ENCODE measurements at regions not wholly inside any gene's neighbourhood (a gene's known extent, or its start where the extent isn't known, plus 50 kb on each side); places are given as distances from the start of the nearest gene placed in this dataset.

DNA sequence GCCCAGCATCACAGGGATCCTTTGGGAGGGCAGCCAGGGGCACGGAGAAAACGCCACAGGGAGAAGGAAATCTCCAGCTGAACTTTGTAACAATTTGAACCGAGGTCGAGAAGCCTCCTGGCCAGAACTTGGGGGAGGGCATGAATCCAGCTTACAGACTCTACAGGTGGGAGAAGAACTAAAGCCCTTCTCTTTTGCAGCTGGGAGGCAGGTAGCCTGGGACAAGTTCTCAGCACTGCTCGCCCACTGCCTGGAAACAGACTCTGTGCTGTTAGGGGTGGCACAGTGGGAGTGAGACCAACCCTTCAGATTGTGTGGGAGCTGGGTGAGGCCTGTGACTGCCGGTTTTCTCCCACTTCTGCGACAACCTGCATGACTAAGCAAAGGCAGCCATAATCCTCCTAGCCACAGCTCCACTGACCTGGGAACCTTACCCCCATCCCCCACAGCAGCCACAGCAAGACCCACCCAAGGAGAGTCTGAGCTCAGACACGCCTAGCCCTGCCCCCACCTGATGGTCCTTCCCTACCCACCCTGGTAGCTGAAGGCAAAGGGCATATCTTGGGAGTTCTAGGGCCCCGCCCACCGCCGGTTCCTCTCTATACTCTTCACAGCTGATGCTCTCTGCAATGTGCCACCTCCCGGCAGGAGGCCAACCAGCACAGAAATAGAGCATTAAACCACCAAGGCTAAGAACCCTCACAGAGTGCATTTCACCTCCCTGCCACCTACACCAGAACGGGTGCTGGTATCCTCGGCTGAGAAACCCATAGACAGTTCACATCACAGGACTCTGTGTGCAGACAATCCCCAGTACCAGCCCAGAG lies 136.0 kb upstream of the SIX2 start:
- DNase-seq (ENCODE audit: low read depth), result no peak

DNA sequence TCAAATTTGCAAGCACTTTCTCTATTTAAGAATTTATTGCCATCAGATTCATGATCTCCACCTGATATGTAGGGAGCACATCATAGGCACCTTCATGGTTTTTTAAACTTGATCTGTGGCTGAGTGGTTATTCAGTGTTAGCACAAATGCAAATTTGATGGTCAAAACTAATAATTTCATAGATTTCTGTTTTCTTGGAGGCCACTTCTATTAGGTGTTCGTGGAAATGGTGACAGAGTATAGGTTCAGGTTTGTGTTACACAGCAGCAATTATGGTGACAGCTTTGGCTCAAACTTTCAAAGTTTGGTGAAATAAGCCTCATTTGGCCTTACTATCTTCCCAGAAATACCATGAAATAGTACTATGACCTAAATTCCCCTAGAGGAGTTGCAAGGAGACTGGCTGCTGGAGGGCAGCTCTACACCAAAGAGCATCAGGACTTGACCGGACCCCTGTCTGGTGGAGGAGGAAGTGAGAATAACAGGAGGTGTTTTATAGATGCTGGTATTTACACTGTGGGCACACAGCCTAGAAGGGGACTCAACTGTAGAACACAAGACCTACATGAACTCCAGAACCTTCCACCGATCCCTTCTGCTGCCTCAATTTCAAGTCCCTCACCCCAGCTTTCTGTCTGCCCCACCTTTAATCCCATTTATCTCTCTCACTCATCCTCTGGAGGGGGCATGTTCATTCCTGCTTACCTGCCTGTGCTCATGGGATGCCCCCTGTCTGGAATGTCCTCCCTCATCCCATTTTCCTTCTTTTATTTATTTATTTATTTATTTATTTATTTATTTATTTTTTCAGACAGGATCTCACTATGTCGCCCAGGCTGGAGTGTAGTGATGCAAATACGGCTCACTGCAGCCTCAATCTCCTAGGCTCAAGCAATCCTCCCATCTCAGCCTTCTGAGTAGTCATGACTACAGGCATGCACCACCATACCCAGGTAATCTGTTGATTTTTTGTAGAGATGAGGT lies 132.9 kb upstream of the SIX2 start:
- DNase-seq (ENCODE audit: low read depth), result no peak

DNA sequence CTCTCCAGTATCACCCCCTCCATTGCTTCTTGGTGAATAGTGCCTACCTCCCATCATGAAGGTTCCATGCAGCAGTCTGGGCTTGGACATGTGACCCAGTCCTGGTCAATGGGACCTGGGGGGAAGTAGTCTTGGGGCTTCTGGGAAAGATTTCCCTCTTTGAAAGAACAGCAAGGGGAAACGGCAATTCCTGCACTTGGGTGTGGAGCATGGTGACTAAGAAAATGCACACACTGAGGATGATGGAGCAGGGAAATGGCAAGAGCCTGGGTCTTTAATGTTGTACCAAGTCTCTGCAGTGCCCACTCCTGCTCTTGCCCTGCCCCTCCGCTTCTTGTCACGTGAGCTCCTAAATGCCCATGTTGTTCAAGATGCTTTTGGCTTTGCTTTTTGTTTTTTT lies 131.4 kb upstream of the SIX2 start:
- DNase-seq (ENCODE audit: low read depth), result no peak

DNA sequence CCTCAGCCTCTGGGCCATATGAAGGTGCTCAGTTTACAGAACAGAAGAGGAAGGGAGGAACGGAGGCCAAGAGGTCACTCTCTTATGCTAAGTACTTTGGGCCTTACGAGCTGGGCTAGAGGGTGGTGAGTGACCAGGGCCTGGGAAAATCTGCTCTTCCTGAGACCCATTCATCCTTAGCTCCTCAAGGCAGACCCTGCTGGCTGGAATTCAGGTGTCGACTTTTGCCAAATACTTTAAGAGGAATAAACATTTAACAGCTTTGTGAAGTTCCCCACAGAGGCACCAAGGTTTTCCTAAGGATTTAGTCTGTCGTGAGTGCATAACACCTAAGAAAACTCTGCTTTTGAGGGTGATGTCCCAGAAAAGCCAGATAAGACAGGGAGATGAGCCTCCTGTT lies 129.7 kb upstream of the SIX2 start:
- DNase-seq (ENCODE audit: low read depth), result no peak

DNA sequence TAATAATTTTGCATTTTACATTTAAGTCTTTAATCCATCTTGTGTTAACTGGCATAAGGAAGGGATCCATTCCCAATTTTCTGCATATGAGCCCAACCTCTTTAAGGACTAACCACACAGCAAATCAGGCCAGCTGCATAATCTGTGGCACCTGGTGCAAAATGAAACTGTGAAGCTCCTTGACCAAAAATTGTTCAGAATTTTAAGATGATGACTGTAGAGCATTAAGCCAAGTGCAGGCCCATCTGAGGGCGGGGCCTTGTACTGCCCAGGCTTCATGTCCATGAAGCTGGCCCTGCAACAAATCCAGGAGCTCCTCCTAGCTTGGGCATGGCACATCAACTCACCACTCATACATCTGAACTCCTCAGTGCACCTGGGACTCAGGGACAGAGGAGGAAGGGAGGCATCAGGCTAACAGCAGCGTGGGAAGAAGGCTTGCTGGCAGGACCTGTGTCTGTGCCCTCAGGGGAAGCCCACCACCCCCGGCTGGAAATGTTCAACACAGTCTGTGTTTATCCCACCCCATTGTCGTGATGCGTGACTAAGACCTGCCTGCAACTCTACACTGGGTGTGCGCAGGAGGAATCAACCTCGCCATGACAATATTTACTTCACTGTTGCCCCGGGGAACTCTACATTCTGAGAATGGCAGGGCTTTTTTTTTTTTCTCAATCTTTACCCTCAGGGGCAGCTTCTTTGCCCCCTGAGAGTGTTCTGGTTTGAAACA lies 128.9 kb upstream of the SIX2 start:
- no peak for DNase-seq (ENCODE audit: low read depth)

DNA sequence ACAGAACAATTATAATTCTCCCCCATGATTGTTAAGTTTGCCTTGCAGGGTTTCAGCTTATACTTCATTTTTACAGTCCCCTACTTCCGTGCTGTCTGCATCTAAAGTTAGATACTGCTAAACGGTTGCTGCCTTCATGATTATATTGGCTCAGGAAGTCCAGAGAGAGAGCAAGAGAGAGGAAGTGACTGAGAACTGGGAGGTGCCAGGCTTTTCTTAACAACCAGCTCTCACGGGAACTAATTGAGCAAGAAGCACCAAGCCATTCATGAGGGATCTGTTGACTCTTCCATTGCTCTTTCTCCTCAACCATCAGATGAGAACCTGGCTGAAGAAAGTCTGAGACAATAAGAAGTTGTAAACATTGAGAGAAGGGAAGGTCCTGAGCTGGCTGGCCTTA lies 125.5 kb upstream of the SIX2 start:
- DNase-seq (ENCODE audit: low read depth), result no peak

DNA sequence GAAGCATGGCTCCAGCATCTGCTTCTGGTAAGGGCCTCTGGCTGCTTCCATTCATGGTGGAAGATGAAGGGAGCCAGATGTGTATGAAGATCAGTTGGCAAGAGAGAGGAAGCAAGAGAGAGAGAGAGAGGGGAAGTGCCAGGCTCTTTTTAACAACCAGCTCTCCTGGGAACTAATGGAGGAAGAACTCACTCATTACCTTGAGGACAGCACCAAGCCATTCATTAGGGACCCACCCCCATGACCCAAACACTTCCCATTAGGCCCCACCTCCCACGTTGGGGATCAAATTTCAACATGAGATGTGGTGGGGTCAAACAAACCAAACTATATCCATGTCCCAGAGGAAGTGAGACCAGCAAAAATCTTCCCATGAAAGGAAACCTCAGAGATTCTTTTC lies 124.8 kb upstream of the SIX2 start:
- DNase-seq (ENCODE audit: low read depth), result no peak

DNA sequence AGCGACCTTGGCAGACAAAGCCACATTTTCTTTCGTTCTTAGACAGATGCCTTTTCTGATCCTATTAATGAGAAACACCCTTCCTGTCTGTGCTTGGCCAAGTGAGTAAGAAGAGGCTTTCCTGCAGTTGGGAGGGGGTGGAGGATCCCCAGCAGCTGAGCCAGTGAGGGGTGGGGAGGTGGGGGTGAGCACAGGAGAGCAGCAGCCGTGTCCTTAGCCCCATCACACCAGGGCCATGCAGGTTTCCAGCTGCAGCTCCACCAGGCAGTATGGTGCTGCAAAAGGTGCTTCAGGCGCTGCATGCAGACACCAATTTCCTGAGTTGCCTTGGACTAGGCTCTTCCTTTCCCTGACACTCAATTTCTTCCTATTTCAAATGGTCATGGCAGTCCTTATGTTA lies 123.3 kb upstream of the SIX2 start:
- no peak for DNase-seq (ENCODE audit: low read depth)

DNA sequence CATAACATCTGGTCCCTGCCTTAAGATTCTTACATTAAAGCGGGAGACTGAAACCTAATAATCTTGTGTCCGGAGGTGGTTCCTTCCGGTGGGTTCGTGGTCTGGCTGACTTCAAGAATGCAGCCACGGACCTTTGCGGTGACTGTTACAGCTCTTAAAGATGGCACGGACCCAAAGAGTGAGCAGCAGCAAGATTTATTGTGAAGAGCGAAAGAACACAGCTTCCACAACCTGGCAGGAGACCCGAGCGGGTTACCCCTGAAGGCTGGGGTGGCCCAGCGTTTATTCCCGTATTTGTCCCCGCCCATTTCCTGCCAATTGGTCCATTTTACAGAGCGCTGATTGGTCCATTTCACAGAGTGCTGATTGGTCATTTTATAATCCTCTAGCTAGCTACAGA lies 122.3 kb upstream of the SIX2 start:
- no peak for DNase-seq (ENCODE audit: low read depth)

DNA sequence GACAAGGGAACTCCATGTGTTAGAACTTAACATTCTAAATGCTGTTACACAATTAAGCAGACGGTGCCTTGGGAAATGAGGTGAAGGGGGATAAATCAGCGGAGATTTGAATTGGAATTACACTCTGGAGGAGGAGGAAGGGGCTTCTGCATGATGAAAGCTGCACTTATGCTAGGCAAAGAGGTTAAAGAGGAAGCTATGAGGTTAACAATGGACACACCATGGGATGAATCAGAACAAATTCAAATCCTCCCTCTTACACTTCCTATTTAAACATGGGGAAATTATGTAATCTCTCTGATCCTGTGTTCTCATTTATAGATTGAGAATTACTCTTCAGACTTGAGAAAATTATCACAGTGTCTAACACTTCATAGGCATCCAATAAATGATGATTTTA lies 121.5 kb upstream of the SIX2 start:
- DNase-seq (ENCODE audit: low read depth), result no peak

DNA sequence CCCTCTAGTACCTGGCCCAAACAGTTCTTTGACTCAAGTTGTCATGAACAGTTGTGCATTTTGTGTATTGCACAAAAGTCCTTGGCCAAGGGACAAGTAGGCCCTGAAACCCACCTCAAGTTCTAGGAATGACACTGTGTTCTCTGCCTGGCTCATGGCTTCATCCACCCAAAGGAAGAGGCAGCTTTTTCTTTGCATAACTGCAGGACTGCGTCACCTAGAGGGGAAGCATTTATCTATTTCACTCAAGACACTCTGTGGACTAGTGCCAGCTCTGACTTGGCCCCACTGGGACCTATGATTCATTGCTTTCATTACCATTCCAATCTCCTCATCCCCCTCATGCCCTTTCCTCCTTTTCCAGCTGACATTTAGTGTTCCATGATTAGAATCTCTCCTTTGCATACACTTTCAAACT lies 119.3 kb upstream of the SIX2 start:
- DNase-seq (ENCODE audit: low read depth), result peak; percentile 2

DNA sequence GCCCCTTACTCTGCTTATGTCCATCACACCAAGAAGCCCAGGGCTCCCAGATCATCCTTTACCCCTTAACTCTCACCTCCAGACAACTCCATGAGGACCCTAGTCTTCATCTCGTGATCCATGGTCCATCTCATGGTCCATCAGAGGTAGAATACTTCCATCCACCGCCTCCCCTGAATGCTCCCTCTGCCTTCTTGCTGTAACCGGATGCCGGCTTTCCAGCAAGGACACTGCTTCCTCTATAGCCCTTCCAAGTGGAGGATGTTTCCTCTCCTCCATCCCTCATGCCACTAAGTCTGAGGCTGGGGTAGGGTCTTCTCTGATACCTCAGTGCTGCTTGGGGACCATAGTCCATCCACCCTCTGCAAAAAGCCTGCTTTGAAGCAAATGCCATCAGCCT lies 118.6 kb upstream of the SIX2 start:
- DNase-seq (ENCODE audit: low read depth), result no peak

DNA sequence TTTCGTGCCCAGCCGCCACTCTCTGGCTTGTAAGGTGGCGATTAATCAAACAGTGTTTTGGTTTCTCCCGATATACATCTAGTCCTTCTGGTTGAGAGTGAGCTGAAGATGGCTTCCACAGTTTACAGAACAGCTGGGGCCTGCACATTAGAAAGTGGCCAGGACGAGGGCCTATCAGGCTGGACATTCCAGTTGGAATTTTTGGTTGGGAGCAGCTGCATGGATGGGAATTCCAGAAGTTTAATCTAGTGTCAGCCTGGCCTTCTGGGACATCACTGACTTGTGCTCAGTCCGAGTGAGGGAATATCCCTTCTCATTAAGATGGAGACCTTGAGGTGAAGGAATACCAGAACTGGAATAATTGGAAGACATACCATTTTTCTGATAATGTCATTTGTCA lies 118.1 kb upstream of the SIX2 start:
- DNase-seq (ENCODE audit: low read depth), result no peak

DNA sequence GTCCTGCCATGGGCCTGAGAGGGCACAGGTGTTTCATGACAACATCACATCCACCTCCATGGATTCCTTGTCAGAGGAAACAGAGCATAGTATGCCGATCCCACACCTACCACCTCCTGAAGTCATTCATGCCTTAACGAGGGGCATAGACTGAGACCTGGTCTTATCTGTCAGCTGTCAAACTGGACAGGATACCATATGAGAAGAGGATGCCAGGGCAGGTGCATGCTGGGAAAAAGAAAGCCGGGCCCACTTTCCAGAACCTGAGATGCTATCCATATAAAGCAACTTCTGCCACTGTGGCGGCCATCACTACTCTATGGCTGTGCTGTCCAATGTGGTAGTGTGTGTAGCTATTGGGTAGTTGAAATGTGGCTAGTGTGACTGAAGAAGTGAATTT lies 116.0 kb upstream of the SIX2 start:
- DNase-seq (ENCODE audit: low read depth), result no peak

DNA sequence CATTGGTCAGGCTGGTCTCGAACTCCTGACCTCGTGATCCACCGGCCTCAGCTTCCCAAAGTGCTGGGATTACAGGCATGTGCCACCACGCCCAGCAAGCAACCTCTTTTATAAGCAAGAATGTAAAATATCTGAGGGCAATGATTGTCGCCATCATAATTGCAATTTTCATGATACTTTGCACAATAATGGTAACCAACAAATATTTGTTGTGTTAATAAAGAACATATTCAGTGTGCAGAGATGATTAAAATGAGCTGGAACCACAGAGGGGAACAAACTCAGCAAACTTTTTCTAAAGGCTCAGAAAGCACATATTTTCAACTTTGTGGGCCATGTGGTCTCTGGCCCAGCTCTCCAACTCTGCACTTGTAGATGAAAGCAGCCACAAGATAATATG lies 115.2 kb upstream of the SIX2 start:
- no peak for DNase-seq (ENCODE audit: low read depth)

DNA sequence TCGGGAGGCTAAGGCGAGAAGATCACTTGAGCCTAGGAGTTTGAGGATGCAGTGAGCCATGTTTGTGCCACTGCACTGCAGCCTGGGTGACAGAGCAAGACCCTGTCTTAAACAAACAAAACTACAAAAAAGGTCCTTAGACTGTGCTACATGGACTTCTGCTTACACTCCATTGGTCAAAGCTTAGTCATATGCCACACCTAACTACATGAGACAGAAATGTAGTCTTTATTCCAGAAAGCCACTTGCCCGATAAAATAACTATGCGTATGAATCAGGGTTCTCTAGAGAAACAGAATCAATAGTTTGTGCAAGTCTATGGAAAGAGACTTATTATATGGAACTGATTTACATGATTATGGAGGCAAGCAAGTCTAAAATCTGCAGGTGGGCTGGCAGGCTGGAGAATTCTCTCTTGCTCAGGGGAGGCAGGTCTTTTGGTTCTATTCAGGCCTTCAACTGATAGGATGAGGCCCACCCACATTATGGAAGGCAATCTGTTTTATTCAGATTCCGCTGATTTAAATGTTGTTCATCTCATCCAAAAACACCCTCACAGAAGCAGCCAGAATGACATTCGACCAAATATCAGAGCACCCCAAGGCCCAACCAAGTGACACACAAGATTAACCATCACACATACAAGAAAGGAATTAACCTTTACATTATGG lies 114.4 kb upstream of the SIX2 start:
- no peak for DNase-seq (ENCODE audit: low read depth)

DNA sequence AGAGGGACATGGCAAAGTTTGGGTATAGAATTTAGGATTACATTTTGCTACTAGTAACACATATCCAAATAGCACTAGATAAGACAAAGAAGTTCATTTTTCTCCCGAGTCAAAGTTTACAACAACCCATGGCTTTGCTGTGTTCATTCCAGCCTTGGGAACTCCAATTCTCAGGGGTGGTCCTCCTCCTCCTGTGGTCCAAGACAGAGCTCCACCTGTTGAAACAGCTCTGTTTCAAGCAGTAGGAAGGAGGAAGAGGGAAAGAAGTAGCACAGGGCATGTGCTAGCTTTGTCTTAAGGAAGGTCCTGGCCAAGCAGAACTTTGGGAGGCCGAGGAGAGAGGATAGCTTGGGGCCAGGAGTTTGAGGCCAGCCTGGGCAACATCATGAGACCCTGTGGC lies 113.8 kb upstream of the SIX2 start:
- no peak for DNase-seq (ENCODE audit: low read depth)

DNA sequence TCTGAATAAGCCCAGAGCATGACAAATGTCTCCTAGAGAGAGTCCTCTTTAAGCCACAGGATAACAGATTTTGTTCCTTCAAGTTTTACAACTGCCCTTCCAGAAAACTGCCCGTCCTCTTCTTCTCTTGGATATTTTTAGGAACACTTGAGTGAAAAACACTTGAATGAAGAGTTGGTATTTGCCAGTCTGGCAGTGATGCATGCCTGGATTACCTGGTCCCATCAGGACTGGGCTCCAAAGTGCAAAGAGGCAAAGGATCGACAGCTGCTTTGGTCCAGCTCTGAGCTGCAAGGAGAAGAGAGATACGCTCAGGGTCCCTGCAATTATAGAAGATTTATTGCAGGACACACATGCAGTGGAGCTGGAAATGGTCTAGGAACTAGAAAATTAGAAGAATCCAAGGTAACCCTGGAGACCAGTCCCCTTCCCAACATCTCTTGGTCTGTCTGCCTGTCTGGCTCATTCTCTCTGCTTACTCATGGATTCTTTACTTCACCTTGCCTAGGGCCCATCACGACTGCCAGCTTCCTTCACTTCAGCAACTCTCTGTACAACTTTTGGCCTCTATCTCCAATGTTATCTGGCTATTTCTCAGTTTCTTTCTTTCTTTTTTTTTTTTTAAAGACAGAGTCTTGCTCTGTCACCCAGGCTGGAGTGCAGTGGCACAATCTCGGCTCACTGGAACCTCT lies 112.1 kb upstream of the SIX2 start:
- no peak for DNase-seq (ENCODE audit: low read depth)

DNA sequence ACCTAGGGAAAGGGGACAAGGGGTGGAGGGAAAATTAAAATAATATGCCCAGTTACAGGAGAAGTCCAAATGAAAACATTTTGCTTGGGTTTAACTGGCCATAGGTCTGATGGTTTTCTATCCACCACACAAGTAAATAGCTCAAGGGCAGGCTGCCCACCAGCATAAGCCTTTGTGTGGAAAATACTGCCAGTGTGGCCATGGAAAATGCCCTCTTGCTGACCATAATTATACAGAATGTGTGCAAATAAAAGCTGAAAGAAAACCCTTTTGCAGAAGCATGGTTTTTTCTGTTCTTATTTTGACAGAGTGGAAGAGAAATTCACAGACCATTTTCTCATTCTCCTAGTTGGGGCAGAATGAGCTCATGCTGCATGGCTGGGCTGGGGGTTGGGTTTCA lies 111.3 kb upstream of the SIX2 start:
- no peak for DNase-seq (ENCODE audit: low read depth)

DNA sequence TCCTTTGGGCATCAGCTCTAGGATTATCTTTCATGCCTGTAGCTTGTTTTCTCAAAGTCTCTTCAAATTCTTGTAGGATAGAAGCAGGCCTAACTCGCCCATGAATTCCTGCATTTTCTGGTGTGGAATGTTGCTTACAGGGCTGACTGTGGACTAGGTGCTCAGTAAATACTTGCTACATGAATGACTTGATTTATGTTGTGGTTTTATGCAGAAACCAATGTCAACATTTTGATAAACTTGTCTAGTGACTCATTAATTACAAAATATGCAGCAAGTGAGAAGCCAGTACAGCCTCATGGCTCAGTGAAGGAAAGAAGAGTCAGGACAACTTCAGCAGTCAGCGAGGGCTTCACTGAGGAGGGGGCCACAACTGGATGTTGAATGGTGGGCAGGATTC lies 110.6 kb upstream of the SIX2 start:
- no peak for DNase-seq (ENCODE audit: low read depth)

DNA sequence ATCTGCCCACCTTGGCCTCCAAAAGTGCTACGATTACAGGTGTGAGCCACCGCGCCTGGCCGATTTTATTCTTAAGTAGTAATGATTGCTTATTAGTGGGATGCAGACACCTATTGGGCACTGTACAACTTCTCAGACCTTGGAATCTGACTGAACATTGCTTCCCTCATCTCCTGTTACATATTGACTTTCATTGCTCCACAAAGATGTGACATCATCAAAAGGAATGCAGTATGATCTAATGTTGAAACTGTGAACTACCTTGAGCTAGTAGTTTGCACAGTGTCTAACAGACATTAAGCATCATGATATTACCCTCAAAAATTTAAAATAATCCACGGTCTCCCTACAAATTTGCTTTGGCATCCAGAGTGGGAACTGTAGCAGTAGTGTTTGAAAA lies 109.8 kb upstream of the SIX2 start:
- DNase-seq (ENCODE audit: low read depth), result no peak

Data from forelimb muscle (tissue), 1 donor.